ENCODE measurements at regions not wholly inside any gene's neighbourhood (a gene's known extent, or its start where the extent isn't known, plus 50 kb on each side); places are given as distances from the start of the nearest gene placed in this dataset.

DNA sequence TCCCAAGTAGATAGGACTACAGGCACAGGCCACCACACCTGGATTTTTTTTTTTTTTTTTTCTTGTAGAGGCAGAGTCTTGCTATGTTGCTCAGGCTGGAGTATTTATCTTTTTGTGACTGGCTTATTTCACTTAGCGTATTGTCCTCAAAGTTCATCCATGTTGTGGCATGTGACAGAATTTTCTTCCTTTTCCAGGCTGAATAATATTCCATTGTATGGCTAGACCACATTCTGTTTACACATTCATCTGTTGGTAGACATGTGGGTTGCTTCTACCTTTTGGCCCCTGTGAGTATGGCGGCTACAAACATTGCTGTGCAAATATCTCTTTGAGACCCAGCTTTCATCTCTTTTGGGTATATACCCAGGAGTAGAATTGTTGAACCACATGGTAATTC, 160.2 kb upstream of the SMAD3 start:
- DNase-seq (ENCODE audit: low read depth in 2 of 2): no peak

DNA sequence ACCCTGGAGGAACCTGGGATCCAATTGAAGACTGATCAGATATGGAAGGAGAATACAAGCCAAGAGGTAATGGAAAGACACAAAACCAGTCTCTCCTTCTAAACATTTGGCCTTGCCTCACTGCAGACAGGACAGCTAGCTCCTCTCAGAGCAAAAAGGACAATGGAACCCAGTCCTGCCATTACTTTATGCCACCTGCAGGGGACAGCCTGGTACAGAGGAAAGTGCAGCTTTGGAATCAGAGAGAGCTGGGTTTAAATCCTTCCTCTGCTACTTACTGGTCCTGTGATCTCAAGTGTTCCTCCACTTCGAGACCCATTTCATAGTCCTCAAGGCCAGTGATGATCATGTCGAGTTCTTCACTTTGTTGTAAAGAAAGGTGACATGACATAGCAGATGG, 159.4 kb upstream of the SMAD3 start:
- DNase-seq (ENCODE audit: low read depth in 2 of 2): no peak

DNA sequence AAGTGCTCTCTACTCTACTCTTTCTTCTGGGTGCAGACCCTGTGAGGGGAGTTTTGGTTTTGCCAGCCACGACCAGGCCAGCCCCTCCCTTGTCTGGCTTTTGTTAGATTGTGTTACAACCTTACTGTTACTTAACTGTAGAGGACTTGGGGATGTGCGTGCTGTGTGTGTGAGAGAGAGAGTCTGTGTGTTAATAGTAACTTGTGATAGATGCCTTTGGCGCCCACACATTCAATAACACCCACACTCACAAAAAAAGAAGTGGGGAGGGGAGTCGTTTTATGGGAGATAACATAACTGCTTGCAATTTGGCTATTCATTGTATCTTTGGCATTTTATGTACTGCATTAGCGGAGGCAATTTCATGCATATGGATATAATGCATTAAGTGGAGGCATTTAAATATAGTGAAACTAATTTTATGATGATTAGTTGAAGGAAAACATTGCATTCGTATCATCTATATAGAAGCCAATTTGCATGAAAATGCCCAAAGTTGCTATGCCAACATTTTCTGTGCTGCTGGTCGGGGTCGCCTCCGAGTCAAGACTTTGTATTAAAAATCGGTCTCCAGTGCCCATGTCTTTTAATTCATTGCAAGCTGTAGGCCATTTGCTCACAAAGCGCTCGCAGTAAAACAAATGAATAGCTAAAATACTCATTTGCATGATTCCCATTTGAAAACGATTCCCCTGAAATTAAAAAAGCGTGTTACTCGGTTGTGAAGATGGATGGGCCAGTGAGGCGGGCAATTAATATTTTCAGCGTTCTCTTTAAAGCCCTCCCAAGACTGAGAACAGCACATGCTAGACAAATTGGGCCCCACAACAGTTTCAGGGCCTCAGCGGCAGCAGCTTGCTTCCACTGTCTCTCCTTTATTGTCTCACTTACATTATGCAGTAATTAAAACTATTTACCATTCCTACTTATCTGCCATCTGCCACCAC, 158.5 kb upstream of the SMAD3 start:
- no peak for DNase-seq (ENCODE audit: low read depth in 2 of 2)

DNA sequence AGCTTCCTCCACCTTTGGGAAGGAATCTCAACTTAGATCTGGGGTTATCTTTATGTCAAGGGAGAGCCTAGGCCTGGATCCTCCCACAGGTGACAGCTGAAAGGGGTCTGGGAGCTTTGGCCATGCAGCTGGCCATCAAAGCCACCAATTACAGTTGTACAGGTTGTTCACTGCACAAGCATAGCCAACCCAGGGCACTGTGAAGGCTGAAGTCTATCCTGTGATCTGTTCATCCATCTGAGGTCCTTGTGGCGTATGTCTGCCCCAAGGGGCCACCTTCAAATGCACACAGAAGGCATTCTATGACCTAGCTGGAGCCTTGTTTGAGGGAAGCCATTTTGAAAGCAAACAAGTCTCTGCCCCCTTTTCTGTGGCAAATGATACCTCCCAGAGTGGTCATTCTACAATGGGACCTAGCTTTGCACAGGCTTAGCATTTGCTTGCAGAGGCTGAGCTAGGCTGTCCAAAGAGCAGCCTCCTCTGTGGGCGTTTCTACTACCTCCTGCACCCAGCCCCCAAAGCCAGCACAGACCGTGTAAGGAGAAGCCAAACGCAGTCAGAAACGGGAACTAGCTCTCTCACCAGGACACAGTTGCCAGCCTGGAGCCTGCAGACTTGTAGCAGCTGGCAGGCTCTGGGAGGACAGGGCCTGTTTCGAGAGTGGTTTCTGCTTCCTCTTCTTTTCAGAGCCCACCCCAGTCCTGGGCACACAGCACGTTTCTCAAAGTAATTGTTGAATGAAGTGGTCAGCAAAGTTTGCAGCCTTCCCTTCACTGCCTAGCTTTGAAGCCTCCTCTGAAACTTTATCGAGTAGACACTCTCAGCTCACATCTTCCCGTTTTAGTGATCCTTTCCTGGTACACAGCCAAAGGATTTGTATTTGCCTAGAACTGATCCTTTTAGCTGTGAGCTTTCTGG, 157.3 kb upstream of the SMAD3 start:
- DNase-seq (ENCODE audit: low read depth in 2 of 2): no peak

DNA sequence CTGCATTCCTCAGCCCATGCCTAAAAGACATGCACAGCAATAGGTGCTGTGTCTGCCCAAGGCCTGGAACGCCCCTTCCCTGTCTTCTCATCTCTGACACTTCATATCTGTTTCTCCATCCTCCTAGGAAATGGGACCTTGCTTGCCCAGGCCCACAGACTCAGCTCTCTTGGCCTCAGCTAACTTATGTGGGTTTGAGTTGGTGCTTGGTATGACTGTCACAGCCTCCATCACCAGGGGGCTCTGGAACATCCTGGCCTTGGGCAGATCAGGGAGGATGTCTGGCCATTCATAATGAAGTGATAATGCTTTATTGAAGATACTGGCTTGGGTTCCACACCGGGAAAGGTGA, 156.7 kb upstream of the SMAD3 start:
- no peak for DNase-seq (ENCODE audit: low read depth in 2 of 2)

DNA sequence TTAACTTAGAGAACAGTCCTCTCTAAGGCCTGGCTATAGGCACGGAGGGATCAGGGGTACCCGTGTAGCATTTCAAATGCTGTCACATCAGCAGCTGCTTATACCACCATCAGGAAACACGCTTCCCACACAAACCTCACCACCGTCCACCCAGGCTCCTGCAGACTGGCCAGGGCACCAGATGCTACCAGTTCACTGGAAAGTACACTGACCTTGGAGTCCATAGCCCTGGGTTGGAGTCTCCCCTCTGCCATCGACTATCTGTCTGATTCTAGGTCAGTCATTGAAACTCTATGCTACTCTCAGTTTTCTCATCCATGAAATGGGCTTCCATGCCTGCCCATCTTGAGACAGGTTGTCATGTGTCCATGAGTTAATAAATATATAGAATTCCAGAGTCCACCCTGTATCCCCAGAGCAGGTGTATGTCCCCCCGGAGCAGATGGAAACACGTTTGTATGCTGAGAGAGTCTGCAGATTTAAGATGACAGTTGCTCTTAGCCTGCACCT, 156.0 kb upstream of the SMAD3 start:
- no peak for DNase-seq (ENCODE audit: low read depth in 2 of 2)

DNA sequence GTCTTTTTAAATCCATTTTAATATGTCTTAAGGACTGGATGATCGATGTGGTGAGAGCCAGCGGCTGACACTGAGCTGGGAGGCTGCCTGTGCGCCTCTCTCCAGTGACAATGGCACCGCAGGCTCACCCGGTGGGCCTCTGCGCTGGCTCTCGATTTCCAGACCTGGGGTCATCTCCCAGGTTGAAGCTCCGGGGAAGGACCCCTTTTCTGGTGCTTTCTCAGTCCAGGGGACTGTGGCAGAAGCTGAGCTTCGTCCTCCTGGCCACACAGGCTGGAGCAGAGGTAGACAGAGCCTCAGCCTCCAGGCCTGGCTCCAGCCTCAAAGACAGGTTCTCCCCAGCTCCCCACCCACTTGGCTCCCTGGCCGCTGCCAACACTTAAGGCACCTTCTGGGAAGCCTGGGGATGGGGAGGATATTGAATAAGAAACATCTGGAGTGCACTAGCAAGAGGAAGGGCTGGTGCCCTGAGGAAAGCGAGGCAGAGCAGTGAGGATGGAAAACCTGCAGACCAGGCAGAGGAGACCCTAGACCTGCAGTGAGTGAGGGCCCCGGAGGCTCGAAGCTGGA, 154.2 kb upstream of the SMAD3 start:
- no peak for DNase-seq (ENCODE audit: low read depth in 2 of 2)

DNA sequence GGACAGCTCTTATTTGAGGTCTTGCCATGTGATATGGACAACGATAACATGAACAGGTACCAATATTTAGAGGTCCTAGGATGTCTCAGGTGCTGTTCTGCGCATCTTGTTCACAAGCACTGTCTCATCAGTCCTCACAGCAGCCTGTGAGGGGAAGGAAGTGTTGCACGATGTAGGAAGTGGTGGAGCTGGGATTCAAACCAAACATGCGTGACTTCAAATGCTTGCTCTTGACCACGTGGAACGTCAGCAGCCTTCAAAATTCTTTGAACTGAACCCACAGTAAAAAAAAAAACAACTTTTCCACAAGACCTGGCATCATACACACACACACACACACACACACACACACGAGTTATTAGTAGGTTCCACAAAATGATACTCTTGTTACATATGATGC, 153.4 kb upstream of the SMAD3 start:
- DNase-seq (ENCODE audit: low read depth in 2 of 2): no peak

DNA sequence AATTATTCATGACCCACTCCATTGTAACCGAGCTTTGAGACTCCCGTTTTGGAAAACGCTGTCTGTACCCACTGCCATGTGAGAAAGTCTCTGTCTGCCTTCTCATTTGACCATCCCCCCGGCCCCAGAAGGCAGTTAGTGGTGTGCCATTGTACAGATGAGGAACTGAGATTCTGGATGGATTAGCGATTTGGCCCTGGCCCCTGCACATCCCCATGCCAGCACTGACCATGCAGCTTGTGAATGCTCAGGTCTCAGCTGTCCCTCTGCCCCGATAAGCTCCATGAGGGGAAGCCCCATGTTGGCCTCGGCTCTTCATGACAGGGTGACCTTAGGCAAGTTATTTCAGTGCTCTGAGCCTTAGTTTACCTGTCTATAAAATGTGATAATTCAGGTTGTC, 153.0 kb upstream of the SMAD3 start:
- DNase-seq (ENCODE audit: low read depth in 2 of 2): no peak

DNA sequence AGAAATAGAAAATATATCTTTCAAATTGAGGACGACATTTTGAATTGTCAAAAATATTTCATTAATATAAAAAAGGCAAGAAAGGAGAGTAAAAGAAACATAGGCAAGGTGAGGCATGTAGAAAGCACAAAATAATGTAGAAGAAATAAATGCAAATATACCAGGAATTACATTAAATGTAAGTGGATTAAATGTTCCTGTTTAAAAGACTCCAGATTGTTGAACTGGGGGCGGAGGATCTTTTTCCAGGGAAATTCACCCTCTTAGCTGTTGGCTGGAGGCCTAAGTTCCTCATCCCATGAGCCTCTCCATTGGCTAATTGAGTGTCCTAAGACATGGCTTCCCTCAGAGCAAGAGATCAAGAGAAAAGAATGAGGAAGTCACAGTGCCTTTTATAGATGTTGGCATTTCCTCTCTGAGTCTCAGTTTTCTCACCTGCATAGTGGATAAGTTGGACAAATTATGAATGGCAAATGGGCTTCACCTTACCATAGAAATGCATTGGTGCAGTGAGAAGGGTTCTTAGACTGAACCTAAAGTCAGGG, 147.4 kb upstream of the SMAD3 start:
- no peak for DNase-seq (ENCODE audit: low read depth in 2 of 2)

DNA sequence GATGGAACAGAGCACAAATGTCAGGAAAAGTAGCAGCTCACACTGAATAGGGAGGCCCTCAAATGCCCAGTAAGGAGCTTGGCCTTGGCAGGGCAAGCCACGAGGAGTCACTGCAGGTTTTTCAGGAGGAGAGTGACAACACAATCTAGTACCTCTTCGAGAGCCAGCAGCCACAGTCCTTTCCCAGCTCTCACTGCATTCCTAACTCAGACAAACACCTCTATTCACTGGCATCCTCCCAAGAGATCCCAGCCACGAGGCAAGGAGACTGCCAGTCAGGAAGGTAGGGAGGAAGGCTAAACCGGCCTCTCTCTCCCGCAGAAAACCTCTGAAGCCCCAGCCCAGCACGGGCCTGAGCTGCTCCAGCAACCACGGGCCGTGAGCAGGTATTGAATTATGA, 146.0 kb upstream of the SMAD3 start:
- DNase-seq (ENCODE audit: low read depth in 2 of 2): no peak

DNA sequence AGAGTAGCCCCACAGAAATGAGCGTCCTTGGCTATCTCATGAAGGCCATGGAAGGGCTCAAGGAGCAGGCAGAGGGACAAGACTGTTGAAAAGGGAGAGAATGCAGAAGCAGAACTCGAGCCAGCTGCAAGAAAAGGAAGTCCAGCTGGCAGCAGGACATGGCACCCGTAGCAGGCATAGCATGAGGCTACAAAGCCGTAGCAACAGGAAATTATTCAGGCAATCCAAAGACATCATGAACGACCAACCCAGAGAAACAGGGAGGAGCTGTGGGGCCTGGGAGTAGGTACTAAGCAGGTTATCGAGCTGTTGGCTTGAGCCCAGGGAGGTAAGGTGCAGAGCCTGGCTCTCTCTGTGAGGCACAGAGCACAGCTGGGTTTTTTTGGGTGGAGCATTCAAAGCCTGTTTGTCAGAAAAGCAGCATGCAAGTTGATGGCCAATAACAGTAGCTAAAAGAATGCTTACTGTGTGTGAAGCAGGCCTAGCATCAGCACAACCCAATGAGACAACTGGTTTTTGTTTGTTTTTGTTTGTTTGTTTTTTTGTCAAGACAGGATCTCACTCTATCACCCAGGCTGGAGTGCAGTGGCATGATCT, 144.0 kb upstream of the SMAD3 start:
- DNase-seq (ENCODE audit: low read depth in 2 of 2): no peak

DNA sequence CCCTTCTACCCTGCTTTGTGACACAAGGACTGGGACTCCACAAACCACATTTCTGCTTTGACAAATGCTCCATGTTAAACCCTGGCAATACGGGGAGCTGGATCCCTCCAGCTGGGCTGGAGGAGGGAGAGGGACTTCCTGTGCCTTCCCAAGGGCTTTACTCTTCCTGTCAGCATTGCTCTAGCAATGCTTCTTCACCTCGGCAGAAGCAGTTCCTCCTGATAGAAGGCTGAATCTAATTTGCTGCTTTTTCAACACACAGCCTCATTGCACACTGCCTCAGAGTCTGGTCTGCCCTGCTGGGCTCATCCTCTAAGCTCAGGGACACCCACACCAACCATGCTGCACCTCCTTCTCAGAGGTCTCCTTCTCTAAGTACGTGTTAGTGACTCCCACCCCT, 142.8 kb upstream of the SMAD3 start:
- DNase-seq (ENCODE audit: low read depth in 2 of 2): no peak

DNA sequence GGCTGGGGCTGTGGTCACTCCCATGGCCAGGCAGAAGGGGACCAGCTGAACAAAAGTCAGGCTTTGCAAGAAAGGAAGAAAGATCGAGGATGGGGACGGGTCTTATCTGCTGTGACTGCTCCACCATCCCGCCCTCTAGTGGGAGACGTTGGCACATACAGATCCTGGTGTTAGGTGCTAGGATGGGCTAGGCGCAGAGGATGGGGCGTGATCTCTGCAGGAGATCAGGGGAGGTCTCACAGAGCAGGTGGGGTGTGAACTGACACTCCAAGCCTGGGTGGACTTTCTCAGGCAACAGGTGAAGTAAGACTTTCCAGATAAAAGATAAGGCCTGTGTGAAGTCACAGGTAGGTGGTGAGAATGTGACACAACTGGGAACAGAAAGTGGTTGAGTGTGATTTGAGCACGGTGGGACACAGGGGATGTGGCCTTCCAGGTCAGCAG, 141.9 kb upstream of the SMAD3 start:
- no peak for DNase-seq (ENCODE audit: low read depth in 2 of 2)

DNA sequence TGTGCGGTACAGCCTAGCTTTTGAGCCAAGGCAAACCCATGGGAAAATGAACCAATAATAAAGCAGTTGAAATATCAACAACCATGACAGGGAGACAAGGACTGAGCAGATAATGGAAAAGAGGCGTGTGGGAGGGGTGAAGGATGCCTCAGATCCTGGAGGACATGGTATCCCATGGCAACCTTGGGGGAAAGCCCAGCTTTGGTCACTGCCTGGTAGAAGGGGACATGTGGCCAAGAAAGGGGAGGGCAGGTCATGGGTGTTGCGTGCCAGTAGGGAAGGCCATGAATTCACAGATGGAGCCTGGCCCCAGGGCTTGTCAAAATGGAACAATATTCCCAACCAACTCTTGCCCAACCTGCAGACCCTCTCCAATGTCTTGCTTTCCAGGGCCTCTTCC, 140.5 kb upstream of the SMAD3 start:
- DNase-seq (ENCODE audit: low read depth in 2 of 2): no peak

DNA sequence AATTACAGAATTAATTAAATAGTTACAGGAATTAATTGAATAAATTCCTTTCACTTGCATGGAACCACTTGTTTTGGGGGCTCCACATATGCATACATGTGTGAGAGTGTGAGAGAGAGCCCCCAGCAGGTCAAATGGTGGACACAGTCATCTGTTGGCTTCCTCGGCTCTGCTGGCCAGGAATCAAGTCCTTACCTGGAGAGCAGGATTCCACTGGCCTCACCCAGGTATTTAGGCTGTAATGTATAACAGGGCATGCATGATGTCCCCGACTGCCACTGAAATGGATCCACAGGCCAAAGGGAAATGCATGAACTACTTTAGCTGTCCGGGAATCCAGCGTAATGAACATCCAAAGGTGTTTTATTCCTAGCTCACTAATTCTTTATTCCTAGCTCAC, 139.7 kb upstream of the SMAD3 start:
- DNase-seq (ENCODE audit: low read depth in 2 of 2): no peak

DNA sequence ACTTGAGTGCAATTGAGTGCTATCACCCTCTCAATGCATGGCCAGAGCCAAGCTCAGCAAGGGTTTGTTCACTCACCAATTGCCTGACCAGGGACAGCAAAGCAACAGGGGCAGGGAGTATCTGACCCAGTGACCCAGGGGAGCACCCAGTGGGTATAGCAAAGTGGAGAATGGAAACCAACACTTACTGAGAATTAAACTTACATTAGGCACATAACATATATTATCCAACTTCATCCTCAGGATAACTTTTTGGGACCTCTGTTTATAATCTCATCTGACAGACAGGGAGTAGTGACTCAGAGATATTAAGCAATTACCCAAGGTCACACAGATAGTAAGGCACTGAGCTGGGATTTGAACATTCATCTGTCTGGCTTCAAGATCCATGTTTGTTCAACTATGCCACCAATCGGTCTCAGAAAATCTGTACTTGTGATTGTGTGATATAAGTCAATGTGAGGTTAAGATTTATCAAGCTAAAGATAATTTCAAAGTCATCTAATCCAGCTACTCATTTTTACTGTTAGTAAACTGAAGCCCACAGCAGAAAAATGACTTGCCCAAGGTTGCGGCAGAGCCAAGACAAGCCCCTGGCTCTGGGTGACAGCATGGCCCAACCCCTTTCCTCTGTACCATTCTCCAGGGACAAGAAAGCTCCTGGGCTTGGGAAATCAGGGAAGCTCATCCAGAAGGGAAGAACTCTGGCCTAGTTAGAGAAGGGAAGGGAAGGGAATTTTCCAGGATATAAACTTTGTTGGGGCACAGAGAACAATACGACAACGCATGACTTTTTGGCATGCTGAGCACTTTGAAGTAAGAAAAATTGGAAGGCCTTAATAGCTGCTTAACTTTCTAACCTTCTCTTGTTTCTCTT, 138.0 kb upstream of the SMAD3 start:
- DNase-seq (ENCODE audit: low read depth in 2 of 2): no peak

DNA sequence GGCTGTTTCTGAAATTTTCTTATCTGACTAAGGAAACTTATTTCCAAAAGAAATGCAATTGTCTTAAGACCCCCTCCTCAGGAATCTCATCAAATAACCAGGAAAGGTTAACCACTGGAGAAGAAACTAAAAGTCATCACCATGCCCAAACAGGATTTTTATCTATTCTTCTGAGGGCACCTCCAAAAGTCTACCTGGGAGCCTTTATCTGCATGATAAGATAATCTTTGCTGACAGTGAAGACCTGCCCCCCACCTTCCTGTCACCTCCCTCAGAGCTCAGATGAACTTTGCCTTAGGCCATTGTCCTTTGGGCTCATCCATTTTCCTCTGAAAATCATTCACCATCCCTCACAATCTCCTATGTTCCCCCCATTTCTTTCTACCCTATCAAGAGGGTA, 137.3 kb upstream of the SMAD3 start:
- no peak for DNase-seq (ENCODE audit: low read depth in 2 of 2)

DNA sequence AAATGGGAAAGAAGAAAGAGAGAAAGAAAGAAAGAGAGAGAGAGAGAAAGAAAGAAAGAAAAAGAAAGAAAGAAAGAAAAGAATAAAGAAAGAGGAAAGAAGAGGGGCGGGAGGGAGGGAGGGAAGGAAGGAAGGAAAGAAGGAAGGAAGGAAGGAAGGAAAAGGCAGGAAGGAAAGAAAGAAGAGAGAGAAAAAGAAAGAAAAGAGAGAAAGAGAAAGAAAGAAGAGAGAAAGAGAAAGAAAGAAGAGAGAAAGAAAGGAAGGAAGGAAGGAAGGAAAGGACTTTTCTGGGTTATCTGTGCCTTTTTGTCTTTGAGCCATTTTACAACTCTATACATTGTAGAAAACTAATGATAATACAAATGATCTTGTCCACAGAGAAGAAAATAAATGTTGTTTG, 136.6 kb upstream of the SMAD3 start:
- DNase-seq (ENCODE audit: low read depth in 2 of 2): no peak

DNA sequence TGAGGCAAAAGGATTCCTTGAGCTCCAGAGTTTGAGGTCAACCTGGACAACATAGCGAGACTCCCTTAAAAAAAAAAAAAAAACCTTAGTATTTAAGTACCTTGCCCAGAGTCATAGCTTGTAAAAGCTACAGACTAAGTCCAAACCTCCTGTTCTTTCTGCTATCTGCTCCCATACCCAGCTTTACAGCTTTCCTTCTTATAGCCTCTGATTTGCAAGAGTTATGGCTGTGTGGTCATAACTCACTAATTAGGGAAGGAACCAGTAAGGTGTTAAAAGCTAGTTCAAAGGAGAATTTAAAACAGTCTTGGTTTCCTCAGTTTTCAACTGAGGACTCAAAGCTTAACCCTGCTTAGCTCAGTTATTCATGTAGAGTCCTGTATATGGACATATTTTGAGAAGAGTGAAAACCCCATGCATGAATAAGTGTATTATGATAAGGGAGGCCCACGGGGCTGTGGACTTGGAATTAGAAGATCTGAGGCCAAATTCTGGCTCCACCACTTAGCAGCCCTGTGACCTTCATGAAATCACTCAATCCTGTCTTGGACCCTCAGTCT, 135.5 kb upstream of the SMAD3 start:
- no peak for DNase-seq (ENCODE audit: low read depth in 2 of 2)
